ENCODE measurements at regions not wholly inside any gene's neighbourhood (a gene's known extent, or its start where the extent isn't known, plus 50 kb on each side); places are given as distances from the start of the nearest gene placed in this dataset.

- WGBS (ENCODE audit: low lambda C conversion rate) = 32% methylated on average over 6 of the region's 6 CpGs
- in situ Hi-C loops (cut with HindIII; ENCODE audit: extremely low pct_ligation_motif_present, low pct_unique_long_range_greater_than_20kb) = no loop called here
- no peak for ATAC-seq
These were observed 1151.0 kb downstream of the BCL11B start for GRCh38 chr14:98120831-98121464.

More at GRCh38 chr14:98120831-98121464, 1151.0 kb downstream of the BCL11B start:
- H4K20me1 ChIP-seq (ENCODE audit: insufficient read depth, low read length) = no peaks in the 10 kb centered on the region
- no peak overlapping the region for H3K4me3 ChIP-seq (replicated peaks in 1 of 3; ENCODE audit: insufficient read depth in 1 of 3, low read depth in 2 of 3, low read length in 3 of 3)
- H3K27me3 ChIP-seq (ENCODE audit: control insufficient read depth in 1 of 2, insufficient read depth in 2 of 2, low read length in 2 of 2) = no peaks in the 10 kb centered on the region; a peak in 1 of 5 replicates
- no peak for TF ChIP-seq ZNF468 (CRISPR knock-in tag; IDR thresholded peaks at IDR 0.05)
- no peak for TF ChIP-seq NFIB (CRISPR knock-in tag; IDR thresholded peaks at IDR 0.05; ENCODE audit: borderline replicate concordance)
- no peak for TF ChIP-seq SMAD1 (CRISPR knock-in tag; IDR thresholded peaks at IDR 0.05; ENCODE audit: borderline replicate concordance, low read depth)
- TF ChIP-seq EHMT2 (IDR thresholded peaks at IDR 0.05; ENCODE audit: borderline replicate concordance, low read depth, low read length) = no peak
- TF ChIP-seq TOPORS (CRISPR knock-in tag; IDR thresholded peaks at IDR 0.05) = no peak
- no peak for TF ChIP-seq STAT6 (CRISPR knock-in tag; IDR thresholded peaks at IDR 0.05; ENCODE audit: borderline replicate concordance)
- no peak for TF ChIP-seq PREB (CRISPR knock-in tag; IDR thresholded peaks at IDR 0.05)
- intact Hi-C loops (cut with micrococcal nuclease; ENCODE audit: unreplicated experiment) = no loop called here
- no peaks in the 10 kb centered on the region for H3K36me3 ChIP-seq (replicated peaks in 1 of 2; ENCODE audit: control insufficient read depth in 1 of 2, insufficient read depth in 2 of 2, low read length in 2 of 2)
- POLR2A ChIA-PET = no interaction called here
- no peaks in the 10 kb centered on the region for H3K79me2 ChIP-seq (ENCODE audit: insufficient read depth, low read length)
- H3K4me1 ChIP-seq (ENCODE audit: insufficient read depth, low read length) = no peaks in the 10 kb centered on the region
- FAIRE-seq (no peak), DNase-seq (ENCODE audit: low spot score) (no peak)
- CTCF ChIA-PET (ENCODE audit: low intra/inter-chr PET ratio, low total read pairs) = no interaction called here
- H3K9me3 ChIP-seq (ENCODE audit: low read length) = peaks cover 92% of the 10 kb centered on the region
- no peak overlapping the region for H3K4me2 ChIP-seq (ENCODE audit: low read depth, low read length)
- H3K27ac ChIP-seq (ENCODE audit: extremely low read length, insufficient read depth, low read length) = no peak overlapping the region
- no TSS peak for BruUV-seq (replicated peaks)
- no peak overlapping the region for H2AFZ ChIP-seq (ENCODE audit: low read length)
- no peak overlapping the region for H3K9ac ChIP-seq (ENCODE audit: insufficient read depth, low read depth, low read length)

Data from HepG2 (cell line).